Body of pancreas (tissue), 4 donors: ENCODE measurements at regions not wholly inside any gene's neighbourhood (a gene's known extent, or its start where the extent isn't known, plus 50 kb on each side); places are given as distances from the start of the nearest gene placed in this dataset.

Experiments used
- ATAC-seq: fragments of 150-250 bp; one replicate; pipeline ENCODE4 v1.9.1; 2016
- DNase-seq, 4 donors: peaks; one replicate each; pipeline ENCODE4 v3.0.0-alpha.2; 2019
- H3K27ac ChIP-seq, 4 donors: fragments of 200-600 bp; sonication (generic); 1 replicate in 3 of 4; 2 replicates in 1 of 4; pipeline versions ENCODE4 v1.5.1 to v1.6.1; 2016 to 2019; ENCODE audit warnings: mild to moderate bottlenecking in 1 of 4, mixed read lengths in 1 of 4, moderate library complexity in 1 of 4
- H3K27me3 ChIP-seq, 2 donors: fragments of 200-600 bp; sonication (generic); one replicate each; pipeline ENCODE4 v1.6.0; 2016; ENCODE audit warnings: mild to moderate bottlenecking in 1 of 2
- H3K36me3 ChIP-seq, 2 donors: fragments of 200-600 bp; sonication (generic); replicated peaks in 1 of 2; 2 replicates each; pipeline ENCODE4 v1.5.1; 2016; ENCODE audit warnings: low read depth in 2 of 2; ENCODE audit not compliant: insufficient read depth in 1 of 2
- H3K4me1 ChIP-seq: fragments of 200-600 bp; sonication (generic); one replicate; pipeline ENCODE4 v1.6.0; 2016
- H3K4me3 ChIP-seq, 2 donors: fragments of 200-600 bp; sonication (generic); 1 replicate in 1 of 2; 2 replicates in 1 of 2; pipeline ENCODE4 v1.5.1; 2016 to 2019
- H3K9me3 ChIP-seq, 3 donors: fragments of 200-600 bp; sonication (generic); 1 replicate in 2 of 3; 2 replicates in 1 of 3; pipeline ENCODE4 v1.5.1; 2016
- CTCF ChIP-seq, 7 experiments: fragments of 450-650 bp in 4 of 7; fragments of 200-600 bp in 3 of 7; sonication (generic) in 3 of 7; IDR thresholded peaks; one replicate each; pipeline ENCODE4 v1.5.1; 2016 to 2019; ENCODE audit warnings: antibody characterized with exemption in 7 of 7
- POLR2A ChIP-seq, 3 donors: fragments of 450-650 bp; IDR thresholded peaks; one replicate each; pipeline ENCODE4 v1.6.1; 2016; ENCODE audit warnings: antibody characterized with exemption in 3 of 3, mild to moderate bottlenecking in 2 of 3
- WGBS, 2 donors: methylation state at CpG; one replicate each; pipeline ENCODE4 v1.1.5; 2017; 5-methylcytosine and 5-hydroxymethylcytosine counted together
- intact Hi-C: fragments of 100-400 bp; cut with DNase I; formaldehyde crosslinking; loops from one replicate; pipeline ENCODE4 v1.15.1; 2023

- intact Hi-C loops: no loop called here
- Histone ChIP-seq H3K9me3 (no peaks in the 10 kb centered on the region), H3K36me3 (no peaks in the 10 kb centered on the region), H3K27ac (no peak overlapping the region), H3K4me3 (no peak overlapping the region), H3K4me1 (no peaks in the 10 kb centered on the region), H3K27me3 (no peaks in the 10 kb centered on the region)
- WGBS, 2 donors: 61 to 71% methylated on average over 2 of the region's 2 CpGs
- no peak for DNase-seq
- no peak for ATAC-seq
- TF ChIP-seq POLR2A (IDR thresholded peaks at IDR 0.05) (no peak), CTCF (IDR thresholded peaks at IDR 0.05) (no peak)
Measured at GRCh38 chr13:74661851-74662250, 527.6 kb upstream of the KLF12 start.

GRCh38 chr13:74657765-74658164 lies 523.6 kb upstream of the KLF12 start:
- ATAC-seq: no peak
- H3K27ac ChIP-seq: no peak overlapping the region
- DNase-seq: no peak
- H3K9me3 ChIP-seq: no peaks in the 10 kb centered on the region
- no peaks in the 10 kb centered on the region for H3K27me3 ChIP-seq
- H3K4me1 ChIP-seq: no peaks in the 10 kb centered on the region
- no peak overlapping the region for H3K4me3 ChIP-seq
- H3K36me3 ChIP-seq: no peaks in the 10 kb centered on the region
- intact Hi-C loops: no loop called here
- no peak for TF ChIP-seq CTCF (IDR thresholded peaks at IDR 0.05)
- TF ChIP-seq POLR2A (IDR thresholded peaks at IDR 0.05): no peak
- 46 to 66% methylated on average over 1 of the region's 1 CpG for WGBS, 2 donors

- H3K27me3 ChIP-seq: no peaks in the 10 kb centered on the region
- intact Hi-C loops: no loop called here
- WGBS, 2 donors: 5 to 18% methylated on average over 1 of the region's 1 CpG
Measured at GRCh38 chr13:74651121-74651520, 516.9 kb upstream of the KLF12 start.

GRCh38 chr13:74647991-74648390 lies 513.8 kb upstream of the KLF12 start:
- 35 to 46% methylated on average over 2 of the region's 2 CpGs for WGBS, 2 donors
- Histone ChIP-seq H3K4me3 (no peak overlapping the region), H3K4me1 (no peaks in the 10 kb centered on the region), H3K27me3 (no peaks in the 10 kb centered on the region), H3K9me3 (no peaks in the 10 kb centered on the region), H3K36me3 (no peaks in the 10 kb centered on the region), H3K27ac (no peak overlapping the region)
- intact Hi-C loops: no loop called here
- DNase-seq (no peak), ATAC-seq (no peak)
- TF ChIP-seq POLR2A (IDR thresholded peaks at IDR 0.05) (no peak), CTCF (IDR thresholded peaks at IDR 0.05) (no peak)

More at GRCh38 chr13:74651121-74651520, 516.9 kb upstream of the KLF12 start:
- Histone ChIP-seq H3K9me3 (no peaks in the 10 kb centered on the region), H3K4me3 (no peak overlapping the region), H3K36me3 (no peaks in the 10 kb centered on the region), H3K27ac (no peak overlapping the region), H3K4me1 (no peaks in the 10 kb centered on the region)
- DNase-seq (no peak), ATAC-seq (no peak)
- TF ChIP-seq POLR2A (IDR thresholded peaks at IDR 0.05) (no peak), CTCF (IDR thresholded peaks at IDR 0.05) (no peak)

GRCh38 chr13:74647211-74647610 lies 513.0 kb upstream of the KLF12 start:
- no peaks in the 10 kb centered on the region for H3K27me3 ChIP-seq
- H3K4me1 ChIP-seq: no peaks in the 10 kb centered on the region
- no peak for DNase-seq
- H3K9me3 ChIP-seq: no peaks in the 10 kb centered on the region
- TF ChIP-seq CTCF (IDR thresholded peaks at IDR 0.05) (no peak), POLR2A (IDR thresholded peaks at IDR 0.05) (no peak)
- H3K27ac ChIP-seq: no peak overlapping the region
- H3K4me3 ChIP-seq: no peak overlapping the region
- no peak for ATAC-seq
- WGBS, 2 donors: 74 to 80% methylated on average over 2 of the region's 2 CpGs
- no peaks in the 10 kb centered on the region for H3K36me3 ChIP-seq
- intact Hi-C loops: no loop called here
